ENCODE measurements at regions not wholly inside any gene's neighbourhood (a gene's known extent, or its start where the extent isn't known, plus 50 kb on each side); places are given as distances from the start of the nearest gene placed in this dataset.

DNA sequence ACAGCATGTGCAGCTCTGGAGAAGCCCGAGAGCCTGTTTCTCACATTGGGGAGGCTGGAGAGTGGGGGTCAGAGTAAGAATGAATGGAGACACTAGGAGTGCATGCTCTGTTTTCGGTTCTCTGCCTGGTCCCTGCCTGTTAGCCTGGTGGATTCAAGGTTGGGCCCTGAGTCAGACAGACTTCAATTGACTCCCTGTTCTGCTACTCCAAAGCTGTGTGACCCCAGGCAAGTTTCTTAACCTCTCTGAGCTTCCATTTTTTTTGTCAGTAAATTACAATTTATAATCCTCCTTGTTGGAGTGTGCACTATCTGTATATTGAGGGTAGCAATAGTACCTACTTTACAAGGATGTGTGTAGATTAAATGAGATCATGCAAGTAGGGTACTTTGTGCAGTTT, 102.6 kb upstream of the ESRRB start:
- TF ChIP-seq, protein P1, sequence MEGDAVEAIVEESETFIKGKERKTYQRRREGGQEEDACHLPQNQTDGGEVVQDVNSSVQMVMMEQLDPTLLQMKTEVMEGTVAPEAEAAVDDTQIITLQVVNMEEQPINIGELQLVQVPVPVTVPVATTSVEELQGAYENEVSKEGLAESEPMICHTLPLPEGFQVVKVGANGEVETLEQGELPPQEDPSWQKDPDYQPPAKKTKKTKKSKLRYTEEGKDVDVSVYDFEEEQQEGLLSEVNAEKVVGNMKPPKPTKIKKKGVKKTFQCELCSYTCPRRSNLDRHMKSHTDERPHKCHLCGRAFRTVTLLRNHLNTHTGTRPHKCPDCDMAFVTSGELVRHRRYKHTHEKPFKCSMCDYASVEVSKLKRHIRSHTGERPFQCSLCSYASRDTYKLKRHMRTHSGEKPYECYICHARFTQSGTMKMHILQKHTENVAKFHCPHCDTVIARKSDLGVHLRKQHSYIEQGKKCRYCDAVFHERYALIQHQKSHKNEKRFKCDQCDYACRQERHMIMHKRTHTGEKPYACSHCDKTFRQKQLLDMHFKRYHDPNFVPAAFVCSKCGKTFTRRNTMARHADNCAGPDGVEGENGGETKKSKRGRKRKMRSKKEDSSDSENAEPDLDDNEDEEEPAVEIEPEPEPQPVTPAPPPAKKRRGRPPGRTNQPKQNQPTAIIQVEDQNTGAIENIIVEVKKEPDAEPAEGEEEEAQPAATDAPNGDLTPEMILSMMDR (IDR thresholded peaks at IDR 0.05): no peak
- TF ChIP-seq, protein P2, sequence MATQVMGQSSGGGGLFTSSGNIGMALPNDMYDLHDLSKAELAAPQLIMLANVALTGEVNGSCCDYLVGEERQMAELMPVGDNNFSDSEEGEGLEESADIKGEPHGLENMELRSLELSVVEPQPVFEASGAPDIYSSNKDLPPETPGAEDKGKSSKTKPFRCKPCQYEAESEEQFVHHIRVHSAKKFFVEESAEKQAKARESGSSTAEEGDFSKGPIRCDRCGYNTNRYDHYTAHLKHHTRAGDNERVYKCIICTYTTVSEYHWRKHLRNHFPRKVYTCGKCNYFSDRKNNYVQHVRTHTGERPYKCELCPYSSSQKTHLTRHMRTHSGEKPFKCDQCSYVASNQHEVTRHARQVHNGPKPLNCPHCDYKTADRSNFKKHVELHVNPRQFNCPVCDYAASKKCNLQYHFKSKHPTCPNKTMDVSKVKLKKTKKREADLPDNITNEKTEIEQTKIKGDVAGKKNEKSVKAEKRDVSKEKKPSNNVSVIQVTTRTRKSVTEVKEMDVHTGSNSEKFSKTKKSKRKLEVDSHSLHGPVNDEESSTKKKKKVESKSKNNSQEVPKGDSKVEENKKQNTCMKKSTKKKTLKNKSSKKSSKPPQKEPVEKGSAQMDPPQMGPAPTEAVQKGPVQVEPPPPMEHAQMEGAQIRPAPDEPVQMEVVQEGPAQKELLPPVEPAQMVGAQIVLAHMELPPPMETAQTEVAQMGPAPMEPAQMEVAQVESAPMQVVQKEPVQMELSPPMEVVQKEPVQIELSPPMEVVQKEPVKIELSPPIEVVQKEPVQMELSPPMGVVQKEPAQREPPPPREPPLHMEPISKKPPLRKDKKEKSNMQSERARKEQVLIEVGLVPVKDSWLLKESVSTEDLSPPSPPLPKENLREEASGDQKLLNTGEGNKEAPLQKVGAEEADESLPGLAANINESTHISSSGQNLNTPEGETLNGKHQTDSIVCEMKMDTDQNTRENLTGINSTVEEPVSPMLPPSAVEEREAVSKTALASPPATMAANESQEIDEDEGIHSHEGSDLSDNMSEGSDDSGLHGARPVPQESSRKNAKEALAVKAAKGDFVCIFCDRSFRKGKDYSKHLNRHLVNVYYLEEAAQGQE (IDR thresholded peaks at IDR 0.05; ENCODE audit: insufficient read depth in 1 of 2, low read depth in 2 of 2, low read length in 1 of 2): no peak
- no peak for TF ChIP-seq TCF7L2 (IDR thresholded peaks at IDR 0.05; ENCODE audit: low read depth, low read length)
- TF ChIP-seq POLR2AphosphoS5 (IDR thresholded peaks at IDR 0.05; ENCODE audit: low read depth, low read length): no peak
